ENCODE measurements at regions not wholly inside any gene's neighbourhood (a gene's known extent, or its start where the extent isn't known, plus 50 kb on each side); places are given as distances from the start of the nearest gene placed in this dataset.

DNA sequence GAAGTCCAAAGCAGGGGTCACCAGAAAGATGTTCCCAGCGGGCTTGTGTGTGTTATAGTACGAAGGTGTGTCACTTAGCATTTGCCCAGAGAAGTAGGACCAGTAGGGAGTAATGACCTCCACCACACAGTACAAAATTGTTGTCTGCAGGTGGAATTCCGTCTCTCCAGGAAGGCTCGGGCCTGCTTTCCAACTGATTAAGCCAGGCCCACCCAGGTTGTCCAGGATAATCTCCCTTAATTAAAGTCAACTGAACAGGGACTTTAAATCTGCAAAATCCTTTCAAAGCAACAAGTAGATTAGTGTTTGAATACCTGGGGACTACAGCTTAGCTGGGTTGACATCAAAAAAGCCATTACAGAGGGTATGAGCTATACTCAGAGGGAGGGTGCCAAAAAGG lies 131.3 kb downstream of the BACH1 start:
- POLR2A ChIA-PET, result no interaction called here
- no peaks in the 10 kb centered on the region for H3K9me3 ChIP-seq (ENCODE audit: low read length)
- no peak overlapping the region for H3K4me3 ChIP-seq (replicated peaks in 1 of 3; ENCODE audit: insufficient read depth in 1 of 3, low read depth in 2 of 3, low read length in 3 of 3)
- FAIRE-seq (no peak), DNase-seq (ENCODE audit: low spot score) (no peak), ATAC-seq (no peak)
- H3K9ac ChIP-seq (ENCODE audit: insufficient read depth, low read depth, low read length), result no peak overlapping the region
- no peaks in the 10 kb centered on the region for H3K36me3 ChIP-seq (replicated peaks in 1 of 2; ENCODE audit: control insufficient read depth in 1 of 2, insufficient read depth in 2 of 2, low read length in 2 of 2)
- no peak overlapping the region for H2AFZ ChIP-seq (ENCODE audit: low read length)
- H4K20me1 ChIP-seq (ENCODE audit: insufficient read depth, low read length), result no peaks in the 10 kb centered on the region
- no peaks in the 10 kb centered on the region for H3K79me2 ChIP-seq (ENCODE audit: insufficient read depth, low read length)
- WGBS (ENCODE audit: low lambda C conversion rate), result 87% methylated on average over 4 of the region's 4 CpGs
- H3K4me1 ChIP-seq (ENCODE audit: insufficient read depth, low read length), result no peaks in the 10 kb centered on the region
- TF ChIP-seq ZEB1 (IDR thresholded peaks at IDR 0.05; ENCODE audit: insufficient replicate concordance, low read depth), result no peak
- no peak for TF ChIP-seq TBX3 (IDR thresholded peaks at IDR 0.05; ENCODE audit: borderline replicate concordance)
- TF ChIP-seq ZNF552 (CRISPR knock-in tag; IDR thresholded peaks at IDR 0.05; ENCODE audit: borderline replicate concordance), result no peak
- no peak for TF ChIP-seq SSRP1 (CRISPR knock-in tag; IDR thresholded peaks at IDR 0.05)
- no peak for TF ChIP-seq TEAD3 (CRISPR knock-in tag; optimal IDR thresholded peaks at IDR 0.05; ENCODE audit: borderline replicate concordance)
- intact Hi-C loops (cut with micrococcal nuclease; ENCODE audit: unreplicated experiment), result no loop called here
- CTCF ChIA-PET (ENCODE audit: low intra/inter-chr PET ratio, low total read pairs), result no interaction called here
- no peak overlapping the region for H3K4me2 ChIP-seq (ENCODE audit: low read depth, low read length)
- BruUV-seq (replicated peaks), result no TSS peak
- no peak overlapping the region for H3K27ac ChIP-seq (ENCODE audit: extremely low read length, insufficient read depth, low read length)
- in situ Hi-C loops (cut with HindIII; ENCODE audit: extremely low pct_ligation_motif_present, low pct_unique_long_range_greater_than_20kb), result no loop called here
- no peaks in the 10 kb centered on the region for H3K27me3 ChIP-seq (ENCODE audit: control insufficient read depth in 1 of 2, insufficient read depth in 2 of 2, low read length in 2 of 2)

DNA sequence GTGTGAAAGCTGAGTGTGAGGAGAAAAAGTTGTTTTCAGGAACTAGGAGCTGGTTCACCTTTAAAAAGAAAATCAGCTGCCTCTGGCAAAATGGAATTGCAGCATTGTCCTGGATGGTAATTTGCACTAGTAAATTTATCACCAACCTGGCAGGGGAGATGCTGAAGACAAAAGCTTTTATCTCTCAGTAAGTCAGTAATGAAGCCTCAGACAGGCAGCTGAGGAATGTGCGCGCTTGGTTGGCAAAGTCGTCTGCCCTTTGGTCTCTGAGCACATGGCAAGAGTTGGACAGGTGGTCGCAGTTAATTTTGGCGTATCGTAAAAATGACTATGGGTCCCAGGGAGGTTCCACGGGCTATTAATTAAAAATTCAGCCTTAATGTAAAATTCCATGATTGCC lies 131.9 kb downstream of the BACH1 start:
- no peaks in the 10 kb centered on the region for H3K27me3 ChIP-seq (ENCODE audit: control insufficient read depth in 1 of 2, insufficient read depth in 2 of 2, low read length in 2 of 2)
- H3K79me2 ChIP-seq (ENCODE audit: insufficient read depth, low read length), result no peaks in the 10 kb centered on the region
- H3K9me3 ChIP-seq (ENCODE audit: low read length), result no peaks in the 10 kb centered on the region
- no peak overlapping the region for H3K27ac ChIP-seq (ENCODE audit: extremely low read length, insufficient read depth, low read length)
- CTCF ChIA-PET (ENCODE audit: low intra/inter-chr PET ratio, low total read pairs), result no interaction called here
- ATAC-seq (no peak), DNase-seq (ENCODE audit: low spot score) (no peak), FAIRE-seq (no peak)
- H4K20me1 ChIP-seq (ENCODE audit: insufficient read depth, low read length), result no peaks in the 10 kb centered on the region
- H3K4me3 ChIP-seq (replicated peaks in 1 of 3; ENCODE audit: insufficient read depth in 1 of 3, low read depth in 2 of 3, low read length in 3 of 3), result no peak overlapping the region
- no TSS peak for BruUV-seq (replicated peaks)
- TF ChIP-seq EP300 (IDR thresholded peaks at IDR 0.05; ENCODE audit: low read depth in 2 of 2, low read length in 2 of 2) (no peak), EP300 (CRISPR knock-in tag; IDR thresholded peaks at IDR 0.05; ENCODE audit: borderline replicate concordance) (no peak), MLLT10 (CRISPR knock-in tag; IDR thresholded peaks at IDR 0.05) (no peak)
- WGBS (ENCODE audit: low lambda C conversion rate), result 94% methylated on average over 7 of the region's 7 CpGs
- in situ Hi-C loops (cut with HindIII; ENCODE audit: extremely low pct_ligation_motif_present, low pct_unique_long_range_greater_than_20kb) (no loop called here), intact Hi-C loops (cut with micrococcal nuclease; ENCODE audit: unreplicated experiment) (no loop called here)
- H3K4me2 ChIP-seq (ENCODE audit: low read depth, low read length), result no peak overlapping the region
- no peak overlapping the region for H3K9ac ChIP-seq (ENCODE audit: insufficient read depth, low read depth, low read length)
- H2AFZ ChIP-seq (ENCODE audit: low read length), result no peak overlapping the region
- H3K36me3 ChIP-seq (replicated peaks in 1 of 2; ENCODE audit: control insufficient read depth in 1 of 2, insufficient read depth in 2 of 2, low read length in 2 of 2), result no peaks in the 10 kb centered on the region
- POLR2A ChIA-PET, result no interaction called here
- H3K4me1 ChIP-seq (ENCODE audit: insufficient read depth, low read length), result no peaks in the 10 kb centered on the region

Data from HepG2 (cell line).